Erythroblast (primary cell): ENCODE measurements at regions not wholly inside any gene's neighbourhood (a gene's known extent, or its start where the extent isn't known, plus 50 kb on each side); places are given as distances from the start of the nearest gene placed in this dataset.

Source experiments
- GATA1 ChIP-seq: IDR thresholded peaks from 2 replicates; pipeline ENCODE4 v1.6.1; 2011; ENCODE audit warnings: low read depth, mild to moderate bottlenecking, control low read depth, low read length, moderate library complexity
- POLR2A ChIP-seq: IDR thresholded peaks from 2 replicates; pipeline ENCODE4 v1.6.1; 2011; ENCODE audit warnings: mild to moderate bottlenecking, low read length

DNA sequence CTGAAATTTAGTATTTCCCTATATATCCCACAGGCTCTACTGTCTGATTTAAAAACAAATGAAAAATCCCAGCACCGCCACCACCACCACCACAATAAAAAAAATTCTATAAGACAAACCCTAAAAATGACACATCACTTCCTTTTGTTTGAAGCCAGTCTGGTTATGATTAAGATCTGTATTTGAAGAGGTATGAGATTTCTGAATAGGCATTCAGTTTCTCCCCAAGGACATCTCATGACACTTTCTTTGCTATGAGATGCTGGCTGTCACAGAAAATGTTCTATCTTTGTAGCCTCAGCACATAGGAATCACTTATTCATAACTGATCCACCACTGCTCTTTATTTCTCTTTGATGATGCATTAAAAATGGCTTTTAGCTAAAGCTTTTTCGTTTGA is 1071.0 kb downstream of the SLC6A15 start:
- no peak for TF ChIP-seq POLR2A
- no peak for TF ChIP-seq GATA1
